Loucy (cell line): ENCODE measurements at regions not wholly inside any gene's neighbourhood (a gene's known extent, or its start where the extent isn't known, plus 50 kb on each side); places are given as distances from the start of the nearest gene placed in this dataset.
"Not testable (repeated sequence)": the region's sequence is repeated elsewhere in the genome, so short reads cannot be mapped to it uniquely, and the experiment has no call there.

Experiments
- EZH2phosphoT487 ChIP-seq: fragments of 200-600 bp; IDR thresholded peaks from 2 replicates; pipeline ENCODE4 v1.6.1; 2018; ENCODE audit warnings: antibody characterized with exemption, mild to moderate bottlenecking, moderate library complexity, borderline replicate concordance
- TF ChIP-seq, protein P1 (sequence below): fragments of 200-600 bp; sonication (generic); conservative IDR thresholded peaks from 2 replicates; pipeline ENCODE4 v1.5.1; 2014; ENCODE audit warnings: mild to moderate bottlenecking, antibody characterized with exemption, low read length

DNA sequence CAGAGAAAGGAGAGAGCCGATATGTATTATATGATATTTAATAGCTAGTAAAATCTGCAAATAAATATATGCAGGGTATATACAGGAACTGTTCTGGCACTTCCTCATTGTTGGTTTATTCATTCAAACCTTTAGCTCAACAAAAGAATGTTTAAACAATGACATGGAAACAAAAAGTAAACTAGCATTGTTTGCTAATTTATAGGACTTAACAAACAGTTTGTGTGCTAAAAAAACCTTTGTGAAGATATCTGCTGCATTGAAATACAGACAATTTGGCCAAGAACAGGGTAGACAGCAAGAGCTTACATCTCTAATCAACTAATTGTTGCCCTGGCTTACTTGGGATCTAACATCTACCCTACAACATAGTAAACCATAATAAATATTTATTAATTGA is 64.6 kb upstream of the NOX4 start:
- TF ChIP-seq, protein P1, sequence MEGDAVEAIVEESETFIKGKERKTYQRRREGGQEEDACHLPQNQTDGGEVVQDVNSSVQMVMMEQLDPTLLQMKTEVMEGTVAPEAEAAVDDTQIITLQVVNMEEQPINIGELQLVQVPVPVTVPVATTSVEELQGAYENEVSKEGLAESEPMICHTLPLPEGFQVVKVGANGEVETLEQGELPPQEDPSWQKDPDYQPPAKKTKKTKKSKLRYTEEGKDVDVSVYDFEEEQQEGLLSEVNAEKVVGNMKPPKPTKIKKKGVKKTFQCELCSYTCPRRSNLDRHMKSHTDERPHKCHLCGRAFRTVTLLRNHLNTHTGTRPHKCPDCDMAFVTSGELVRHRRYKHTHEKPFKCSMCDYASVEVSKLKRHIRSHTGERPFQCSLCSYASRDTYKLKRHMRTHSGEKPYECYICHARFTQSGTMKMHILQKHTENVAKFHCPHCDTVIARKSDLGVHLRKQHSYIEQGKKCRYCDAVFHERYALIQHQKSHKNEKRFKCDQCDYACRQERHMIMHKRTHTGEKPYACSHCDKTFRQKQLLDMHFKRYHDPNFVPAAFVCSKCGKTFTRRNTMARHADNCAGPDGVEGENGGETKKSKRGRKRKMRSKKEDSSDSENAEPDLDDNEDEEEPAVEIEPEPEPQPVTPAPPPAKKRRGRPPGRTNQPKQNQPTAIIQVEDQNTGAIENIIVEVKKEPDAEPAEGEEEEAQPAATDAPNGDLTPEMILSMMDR = not testable (repeated sequence)
- TF ChIP-seq EZH2phosphoT487 = not testable (repeated sequence)
